Left ventricle myocardium inferior (tissue), 1 donor: ENCODE measurements at regions not wholly inside any gene's neighbourhood (a gene's known extent, or its start where the extent isn't known, plus 50 kb on each side); places are given as distances from the start of the nearest gene placed in this dataset.

Source experiments
- DNase-seq: peaks from one replicate; pipeline ENCODE4 v3.0.0-alpha.2; 2020
- H3K27ac ChIP-seq: fragments of 200-600 bp; replicated peaks from 2 replicates; pipeline ENCODE4 v1.8.0; 2021
- H3K27me3 ChIP-seq: fragments of 200-600 bp; 2 replicates; pipeline ENCODE4 v1.8.0; 2021; ENCODE audit warnings: low read depth
- H3K36me3 ChIP-seq: fragments of 200-600 bp; 2 replicates; pipeline ENCODE4 v1.8.0; 2021
- H3K4me1 ChIP-seq: fragments of 200-600 bp; 2 replicates; pipeline ENCODE4 v1.8.0; 2021
- H3K4me3 ChIP-seq: fragments of 200-600 bp; 2 replicates; pipeline ENCODE4 v1.8.0; 2021; ENCODE audit warnings: mild to moderate bottlenecking, moderate library complexity
- H3K9me3 ChIP-seq: fragments of 200-600 bp; replicated peaks from 2 replicates; pipeline ENCODE4 v1.8.0; 2021
- CTCF ChIP-seq: fragments of 200-600 bp; IDR thresholded peaks from 2 replicates; pipeline ENCODE4 v1.8.0; 2021; ENCODE audit warnings: antibody characterized with exemption, mild to moderate bottlenecking, borderline replicate concordance
- intact Hi-C: fragments of 100-400 bp; cut with micrococcal nuclease; formaldehyde crosslinking; loops from one replicate; pipeline ENCODE4 v1.11.0; 2022
- donor health status: DM: no; HTN: yes; CAD: no; lungs with severe emphysema.

DNA sequence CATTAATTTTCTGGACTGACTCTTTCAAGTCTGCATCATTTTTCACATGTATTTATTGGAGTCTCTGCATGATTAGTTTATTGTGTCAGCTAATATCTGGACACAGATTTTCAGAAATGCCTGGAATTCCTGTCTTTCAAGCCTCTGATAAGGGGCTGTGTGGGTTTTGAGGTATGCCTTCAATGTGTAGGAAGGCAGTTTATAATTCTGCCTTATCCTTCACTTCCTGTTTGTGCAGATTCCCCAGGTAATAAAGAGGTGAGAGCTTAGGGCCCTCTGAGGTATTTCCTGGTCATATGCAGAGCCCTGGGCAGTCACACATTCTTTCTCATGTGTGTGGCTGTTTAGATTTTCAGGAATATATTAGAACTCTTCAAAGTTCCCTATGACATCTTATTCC lies 79.4 kb upstream of the PRKCQ start:
- intact Hi-C loops, result no loop called here
- Histone ChIP-seq H3K4me1 (no peaks in the 10 kb centered on the region), H3K36me3 (no peaks in the 10 kb centered on the region), H3K27me3 (peaks cover 63% of the 10 kb centered on the region), H3K4me3 (no peak overlapping the region), H3K27ac (no peak overlapping the region), H3K9me3 (no peaks in the 10 kb centered on the region)
- no peak for DNase-seq
- no peak for TF ChIP-seq CTCF

- no peaks in the 10 kb centered on the region for H3K36me3 ChIP-seq
- H3K9me3 ChIP-seq, result no peaks in the 10 kb centered on the region
- TF ChIP-seq CTCF, result no peak
- no peaks in the 10 kb centered on the region for H3K4me1 ChIP-seq
- H3K4me3 ChIP-seq, result no peak overlapping the region
- intact Hi-C loops, result no loop called here
- no peak overlapping the region for H3K27ac ChIP-seq
- no peak for DNase-seq
- peaks cover 71% of the 10 kb centered on the region for H3K27me3 ChIP-seq
Measured at GRCh38 chr10:6657669-6658068, 77.6 kb upstream of the PRKCQ start.

- H3K4me1 ChIP-seq, result no peaks in the 10 kb centered on the region
- intact Hi-C loops, result no loop called here
- no peak overlapping the region for H3K4me3 ChIP-seq
- DNase-seq, result no peak
- peaks cover 76% of the 10 kb centered on the region for H3K27me3 ChIP-seq
- no peaks in the 10 kb centered on the region for H3K36me3 ChIP-seq
- no peak for TF ChIP-seq CTCF
- H3K9me3 ChIP-seq, result no peaks in the 10 kb centered on the region
- no peak overlapping the region for H3K27ac ChIP-seq
Measured at GRCh38 chr10:6657196-6657595, 77.1 kb upstream of the PRKCQ start.

DNA sequence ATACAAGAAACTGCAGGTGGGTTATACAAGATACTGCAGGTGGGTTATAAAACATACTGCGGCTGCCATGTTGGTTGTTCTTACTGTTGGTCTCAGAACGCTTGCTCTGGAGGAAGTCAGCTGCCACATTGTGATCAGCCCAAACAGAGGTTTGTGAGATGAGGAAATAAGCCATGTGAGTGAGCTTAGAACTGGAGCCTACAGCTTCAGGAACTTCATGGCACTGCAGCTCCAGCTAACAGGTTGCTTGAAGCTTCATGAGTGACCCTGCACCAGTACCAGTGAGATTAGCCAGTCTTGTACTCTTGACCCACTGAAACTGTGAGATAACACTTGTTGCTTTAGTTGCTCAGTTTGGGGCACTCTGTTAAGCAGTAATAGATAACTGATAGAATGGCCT lies 74.5 kb upstream of the PRKCQ start:
- no peak for DNase-seq
- H3K36me3 ChIP-seq, result no peaks in the 10 kb centered on the region

GRCh38 chr10:6650586-6650985 lies 70.5 kb upstream of the PRKCQ start:
- peaks cover 88% of the 10 kb centered on the region for H3K27me3 ChIP-seq

More for the DNA sequence above, 74.5 kb upstream of the PRKCQ start:
- no peak overlapping the region for H3K27ac ChIP-seq
- H3K4me1 ChIP-seq, result no peaks in the 10 kb centered on the region
- peaks cover 85% of the 10 kb centered on the region for H3K27me3 ChIP-seq
- no peaks in the 10 kb centered on the region for H3K9me3 ChIP-seq
- intact Hi-C loops, result no loop called here
- no peak overlapping the region for H3K4me3 ChIP-seq
- no peak for TF ChIP-seq CTCF

More at GRCh38 chr10:6650586-6650985, 70.5 kb upstream of the PRKCQ start:
- Histone ChIP-seq H3K36me3 (no peaks in the 10 kb centered on the region), H3K4me3 (no peak overlapping the region), H3K27ac (no peak overlapping the region), H3K4me1 (no peaks in the 10 kb centered on the region), H3K9me3 (no peaks in the 10 kb centered on the region)
- no peak for TF ChIP-seq CTCF
- intact Hi-C loops, result no loop called here
- no peak for DNase-seq
